HepG2 (cell line): ENCODE measurements at regions not wholly inside any gene's neighbourhood (a gene's known extent, or its start where the extent isn't known, plus 50 kb on each side); places are given as distances from the start of the nearest gene placed in this dataset.

Source experiments
- CENPX ChIP-seq: sonication (generic); formaldehyde crosslinking; IDR thresholded peaks from 2 replicates; pipeline ENCODE4 v1.9.0; 2021; ENCODE audit warnings: mild to moderate bottlenecking, missing genetic modification reagents, moderate library complexity
- HDAC2 ChIP-seq: sonication (generic); formaldehyde crosslinking; IDR thresholded peaks from 2 replicates; pipeline ENCODE4 v1.4.0; 2020; ENCODE audit warnings: missing genetic modification reagents
- ISX ChIP-seq: sonication (generic); formaldehyde crosslinking; conservative IDR thresholded peaks from 2 replicates; pipeline ENCODE4 v1.5.0; 2020; ENCODE audit warnings: missing genetic modification reagents
- NBN ChIP-seq: fragments of 450-650 bp; conservative IDR thresholded peaks from 2 replicates; pipeline ENCODE4 v1.6.1; 2017
- PTBP1 ChIP-seq: fragments of 200-400 bp; formaldehyde crosslinking; IDR thresholded peaks from 2 replicates; pipeline ENCODE4 v1.6.1; 2018; ENCODE audit warnings: low read length, low read depth; ENCODE audit not compliant: poor library complexity, severe bottlenecking
- ZNF275 ChIP-seq: sonication (generic); formaldehyde crosslinking; IDR thresholded peaks from 2 replicates; pipeline ENCODE4 v1.8.0; 2022; ENCODE audit warnings: missing genetic modification reagents, mild to moderate bottlenecking, inconsistent platforms, borderline replicate concordance
- ZNF562 ChIP-seq: sonication (generic); formaldehyde crosslinking; IDR thresholded peaks from 2 replicates; pipeline ENCODE4 v1.8.0; 2022; ENCODE audit warnings: missing genetic modification reagents, borderline replicate concordance
- TF ChIP-seq, protein P1 (sequence below): sonication (generic); formaldehyde crosslinking; IDR thresholded peaks from 2 replicates; pipeline ENCODE4 v1.5.0; 2020; ENCODE audit warnings: mild to moderate bottlenecking, missing genetic modification reagents, borderline replicate concordance
- TF ChIP-seq, protein P2 (sequence below): sonication (generic); formaldehyde crosslinking; IDR thresholded peaks from 2 replicates; pipeline ENCODE4 v1.5.0; 2020; ENCODE audit warnings: mild to moderate bottlenecking, missing genetic modification reagents, borderline replicate concordance
- TF ChIP-seq, protein P3 (sequence below): sonication (generic); formaldehyde crosslinking; IDR thresholded peaks from 2 replicates; pipeline ENCODE4 v1.8.0; 2023; ENCODE audit warnings: mild to moderate bottlenecking, missing genetic modification reagents
- TF ChIP-seq, protein P4 (sequence below): sonication (generic); formaldehyde crosslinking; IDR thresholded peaks from 2 replicates; pipeline ENCODE4 v1.4.0; 2020; ENCODE audit warnings: missing genetic modification reagents

DNA sequence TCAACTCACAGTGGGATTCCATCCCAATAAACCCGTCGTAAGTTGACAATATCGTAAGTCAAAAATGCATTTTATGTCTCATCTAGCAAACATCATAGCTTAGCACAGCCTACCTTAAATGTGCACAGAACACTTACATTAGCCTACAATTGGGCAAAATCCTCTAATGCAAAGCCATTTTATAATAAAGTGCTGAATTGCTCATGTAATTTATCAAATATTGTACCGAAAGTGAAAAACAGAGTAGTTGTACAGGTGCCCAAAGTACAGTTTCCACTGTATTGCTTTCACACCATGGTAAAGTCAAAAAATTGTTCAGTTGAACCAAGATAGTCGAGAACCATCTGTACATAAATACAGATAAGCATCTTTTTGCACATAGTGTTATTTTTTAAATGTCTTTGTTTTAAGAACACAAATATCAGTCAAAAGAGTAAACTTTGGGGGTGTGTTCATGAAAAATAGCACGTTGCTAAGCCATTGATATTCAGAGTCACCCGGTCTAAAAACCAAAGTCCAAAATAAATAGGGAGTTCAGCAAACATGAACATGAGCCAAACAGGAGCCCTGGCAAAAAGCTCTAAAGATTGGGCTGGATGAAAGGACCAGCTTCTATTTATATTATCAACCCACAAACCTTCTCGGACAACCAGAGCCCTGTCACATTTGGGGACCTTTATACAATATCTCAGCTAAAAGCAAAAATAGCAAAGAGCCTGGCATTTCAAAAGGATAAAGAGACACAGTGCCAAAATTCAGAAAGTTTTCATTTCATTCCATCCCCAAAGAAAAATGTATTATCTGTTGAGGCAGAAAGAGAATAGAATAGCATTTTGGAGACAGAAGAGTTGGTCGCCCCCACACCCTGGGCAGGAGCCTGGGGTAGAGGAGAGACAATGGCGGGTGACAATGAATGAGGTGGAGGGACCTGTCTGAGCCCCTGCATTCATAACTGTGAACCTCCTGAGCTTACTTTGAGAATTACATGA is 105.9 kb upstream of the SH3BP4 start (continued):
- TF ChIP-seq, protein P1, sequence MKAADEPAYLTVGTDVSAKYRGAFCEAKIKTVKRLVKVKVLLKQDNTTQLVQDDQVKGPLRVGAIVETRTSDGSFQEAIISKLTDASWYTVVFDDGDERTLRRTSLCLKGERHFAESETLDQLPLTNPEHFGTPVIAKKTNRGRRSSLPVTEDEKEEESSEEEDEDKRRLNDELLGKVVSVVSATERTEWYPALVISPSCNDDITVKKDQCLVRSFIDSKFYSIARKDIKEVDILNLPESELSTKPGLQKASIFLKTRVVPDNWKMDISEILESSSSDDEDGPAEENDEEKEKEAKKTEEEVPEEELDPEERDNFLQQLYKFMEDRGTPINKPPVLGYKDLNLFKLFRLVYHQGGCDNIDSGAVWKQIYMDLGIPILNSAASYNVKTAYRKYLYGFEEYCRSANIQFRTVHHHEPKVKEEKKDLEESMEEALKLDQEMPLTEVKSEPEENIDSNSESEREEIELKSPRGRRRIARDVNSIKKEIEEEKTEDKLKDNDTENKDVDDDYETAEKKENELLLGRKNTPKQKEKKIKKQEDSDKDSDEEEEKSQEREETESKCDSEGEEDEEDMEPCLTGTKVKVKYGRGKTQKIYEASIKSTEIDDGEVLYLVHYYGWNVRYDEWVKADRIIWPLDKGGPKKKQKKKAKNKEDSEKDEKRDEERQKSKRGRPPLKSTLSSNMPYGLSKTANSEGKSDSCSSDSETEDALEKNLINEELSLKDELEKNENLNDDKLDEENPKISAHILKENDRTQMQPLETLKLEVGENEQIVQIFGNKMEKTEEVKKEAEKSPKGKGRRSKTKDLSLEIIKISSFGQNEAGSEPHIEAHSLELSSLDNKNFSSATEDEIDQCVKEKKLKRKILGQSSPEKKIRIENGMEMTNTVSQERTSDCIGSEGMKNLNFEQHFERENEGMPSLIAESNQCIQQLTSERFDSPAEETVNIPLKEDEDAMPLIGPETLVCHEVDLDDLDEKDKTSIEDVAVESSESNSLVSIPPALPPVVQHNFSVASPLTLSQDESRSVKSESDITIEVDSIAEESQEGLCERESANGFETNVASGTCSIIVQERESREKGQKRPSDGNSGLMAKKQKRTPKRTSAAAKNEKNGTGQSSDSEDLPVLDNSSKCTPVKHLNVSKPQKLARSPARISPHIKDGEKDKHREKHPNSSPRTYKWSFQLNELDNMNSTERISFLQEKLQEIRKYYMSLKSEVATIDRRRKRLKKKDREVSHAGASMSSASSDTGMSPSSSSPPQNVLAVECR (CRISPR knock-in tag): no peak
- TF ChIP-seq ISX (CRISPR knock-in tag): no peak
- TF ChIP-seq ZNF275 (CRISPR knock-in tag): no peak
- TF ChIP-seq, protein P2, sequence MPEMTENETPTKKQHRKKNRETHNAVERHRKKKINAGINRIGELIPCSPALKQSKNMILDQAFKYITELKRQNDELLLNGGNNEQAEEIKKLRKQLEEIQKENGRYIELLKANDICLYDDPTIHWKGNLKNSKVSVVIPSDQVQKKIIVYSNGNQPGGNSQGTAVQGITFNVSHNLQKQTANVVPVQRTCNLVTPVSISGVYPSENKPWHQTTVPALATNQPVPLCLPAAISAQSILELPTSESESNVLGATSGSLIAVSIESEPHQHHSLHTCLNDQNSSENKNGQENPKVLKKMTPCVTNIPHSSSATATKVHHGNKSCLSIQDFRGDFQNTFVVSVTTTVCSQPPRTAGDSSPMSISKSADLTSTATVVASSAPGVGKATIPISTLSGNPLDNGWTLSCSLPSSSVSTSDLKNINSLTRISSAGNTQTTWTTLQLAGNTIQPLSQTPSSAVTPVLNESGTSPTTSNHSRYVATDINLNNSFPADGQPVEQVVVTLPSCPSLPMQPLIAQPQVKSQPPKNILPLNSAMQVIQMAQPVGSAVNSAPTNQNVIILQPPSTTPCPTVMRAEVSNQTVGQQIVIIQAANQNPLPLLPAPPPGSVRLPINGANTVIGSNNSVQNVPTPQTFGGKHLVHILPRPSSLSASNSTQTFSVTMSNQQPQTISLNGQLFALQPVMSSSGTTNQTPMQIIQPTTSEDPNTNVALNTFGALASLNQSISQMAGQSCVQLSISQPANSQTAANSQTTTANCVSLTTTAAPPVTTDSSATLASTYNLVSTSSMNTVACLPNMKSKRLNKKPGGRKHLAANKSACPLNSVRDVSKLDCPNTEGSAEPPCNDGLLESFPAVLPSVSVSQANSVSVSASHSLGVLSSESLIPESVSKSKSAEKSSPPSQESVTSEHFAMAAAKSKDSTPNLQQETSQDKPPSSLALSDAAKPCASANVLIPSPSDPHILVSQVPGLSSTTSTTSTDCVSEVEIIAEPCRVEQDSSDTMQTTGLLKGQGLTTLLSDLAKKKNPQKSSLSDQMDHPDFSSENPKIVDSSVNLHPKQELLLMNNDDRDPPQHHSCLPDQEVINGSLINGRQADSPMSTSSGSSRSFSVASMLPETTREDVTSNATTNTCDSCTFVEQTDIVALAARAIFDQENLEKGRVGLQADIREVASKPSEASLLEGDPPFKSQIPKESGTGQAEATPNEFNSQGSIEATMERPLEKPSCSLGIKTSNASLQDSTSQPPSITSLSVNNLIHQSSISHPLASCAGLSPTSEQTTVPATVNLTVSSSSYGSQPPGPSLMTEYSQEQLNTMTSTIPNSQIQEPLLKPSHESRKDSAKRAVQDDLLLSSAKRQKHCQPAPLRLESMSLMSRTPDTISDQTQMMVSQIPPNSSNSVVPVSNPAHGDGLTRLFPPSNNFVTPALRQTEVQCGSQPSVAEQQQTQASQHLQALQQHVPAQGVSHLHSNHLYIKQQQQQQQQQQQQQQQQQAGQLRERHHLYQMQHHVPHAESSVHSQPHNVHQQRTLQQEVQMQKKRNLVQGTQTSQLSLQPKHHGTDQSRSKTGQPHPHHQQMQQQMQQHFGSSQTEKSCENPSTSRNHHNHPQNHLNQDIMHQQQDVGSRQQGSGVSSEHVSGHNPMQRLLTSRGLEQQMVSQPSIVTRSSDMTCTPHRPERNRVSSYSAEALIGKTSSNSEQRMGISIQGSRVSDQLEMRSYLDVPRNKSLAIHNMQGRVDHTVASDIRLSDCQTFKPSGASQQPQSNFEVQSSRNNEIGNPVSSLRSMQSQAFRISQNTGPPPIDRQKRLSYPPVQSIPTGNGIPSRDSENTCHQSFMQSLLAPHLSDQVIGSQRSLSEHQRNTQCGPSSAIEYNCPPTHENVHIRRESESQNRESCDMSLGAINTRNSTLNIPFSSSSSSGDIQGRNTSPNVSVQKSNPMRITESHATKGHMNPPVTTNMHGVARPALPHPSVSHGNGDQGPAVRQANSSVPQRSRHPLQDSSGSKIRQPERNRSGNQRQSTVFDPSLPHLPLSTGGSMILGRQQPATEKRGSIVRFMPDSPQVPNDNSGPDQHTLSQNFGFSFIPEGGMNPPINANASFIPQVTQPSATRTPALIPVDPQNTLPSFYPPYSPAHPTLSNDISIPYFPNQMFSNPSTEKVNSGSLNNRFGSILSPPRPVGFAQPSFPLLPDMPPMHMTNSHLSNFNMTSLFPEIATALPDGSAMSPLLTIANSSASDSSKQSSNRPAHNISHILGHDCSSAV (CRISPR knock-in tag): no peak
- no peak for TF ChIP-seq CENPX (CRISPR knock-in tag)
- no peak for TF ChIP-seq NBN
- TF ChIP-seq ZNF562 (CRISPR knock-in tag): no peak
- TF ChIP-seq, protein P3, sequence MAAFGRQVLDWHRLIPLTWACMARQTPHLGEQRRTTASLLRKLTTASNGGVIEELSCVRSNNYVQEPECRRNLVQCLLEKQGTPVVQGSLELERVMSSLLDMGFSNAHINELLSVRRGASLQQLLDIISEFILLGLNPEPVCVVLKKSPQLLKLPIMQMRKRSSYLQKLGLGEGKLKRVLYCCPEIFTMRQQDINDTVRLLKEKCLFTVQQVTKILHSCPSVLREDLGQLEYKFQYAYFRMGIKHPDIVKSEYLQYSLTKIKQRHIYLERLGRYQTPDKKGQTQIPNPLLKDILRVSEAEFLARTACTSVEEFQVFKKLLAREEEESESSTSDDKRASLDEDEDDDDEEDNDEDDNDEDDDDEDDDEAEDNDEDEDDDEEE: peak; percentile 50; the same call in 1 of the 2 replicates
- peak; percentile 77 for TF ChIP-seq HDAC2 (CRISPR knock-in tag)
- TF ChIP-seq, protein P4, sequence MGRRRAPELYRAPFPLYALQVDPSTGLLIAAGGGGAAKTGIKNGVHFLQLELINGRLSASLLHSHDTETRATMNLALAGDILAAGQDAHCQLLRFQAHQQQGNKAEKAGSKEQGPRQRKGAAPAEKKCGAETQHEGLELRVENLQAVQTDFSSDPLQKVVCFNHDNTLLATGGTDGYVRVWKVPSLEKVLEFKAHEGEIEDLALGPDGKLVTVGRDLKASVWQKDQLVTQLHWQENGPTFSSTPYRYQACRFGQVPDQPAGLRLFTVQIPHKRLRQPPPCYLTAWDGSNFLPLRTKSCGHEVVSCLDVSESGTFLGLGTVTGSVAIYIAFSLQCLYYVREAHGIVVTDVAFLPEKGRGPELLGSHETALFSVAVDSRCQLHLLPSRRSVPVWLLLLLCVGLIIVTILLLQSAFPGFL (CRISPR knock-in tag): no peak
- TF ChIP-seq PTBP1: no peak
